Brain microvascular endothelial cell (primary cell): ENCODE measurements at regions not wholly inside any gene's neighbourhood (a gene's known extent, or its start where the extent isn't known, plus 50 kb on each side); places are given as distances from the start of the nearest gene placed in this dataset.

Experiments
- DNase-seq: peaks from one replicate; pipeline ENCODE4 v3.0.0-alpha.2; 2020
- H3K27ac ChIP-seq: fragments of 250-450 bp; sonication (Bioruptor Pico); 2 replicates; pipeline ENCODE4 v1.5.1; 2020; ENCODE audit warnings: mild to moderate bottlenecking, moderate library complexity
- H3K27me3 ChIP-seq: fragments of 250-450 bp; sonication (Bioruptor Pico); replicated peaks from 2 replicates; pipeline ENCODE4 v1.5.1; 2020; ENCODE audit warnings: mild to moderate bottlenecking
- H3K36me3 ChIP-seq: fragments of 250-450 bp; sonication (Bioruptor Pico); replicated peaks from 2 replicates; pipeline ENCODE4 v1.5.1; 2020; ENCODE audit warnings: mild to moderate bottlenecking
- H3K4me3 ChIP-seq: 2 replicates; pipeline ENCODE4 v1.5.1; 2011; ENCODE audit warnings: low read depth, mild to moderate bottlenecking, control low read depth, low read length, moderate library complexity
- in situ Hi-C: cut with HindIII; loops from 2 replicates; pipeline ENCODE4 v1.10.0; 2017; ENCODE audit warnings: low sequenced_read_pairs, low pct_ligation_motif_present
- TF ChIP-seq, protein P1 (sequence below): IDR thresholded peaks from 2 replicates; pipeline ENCODE4 v1.5.1; 2011; ENCODE audit warnings: low read depth, mild to moderate bottlenecking, moderate library complexity, low read length, control low read depth, inconsistent platforms; ENCODE audit errors: missing control alignments

DNA sequence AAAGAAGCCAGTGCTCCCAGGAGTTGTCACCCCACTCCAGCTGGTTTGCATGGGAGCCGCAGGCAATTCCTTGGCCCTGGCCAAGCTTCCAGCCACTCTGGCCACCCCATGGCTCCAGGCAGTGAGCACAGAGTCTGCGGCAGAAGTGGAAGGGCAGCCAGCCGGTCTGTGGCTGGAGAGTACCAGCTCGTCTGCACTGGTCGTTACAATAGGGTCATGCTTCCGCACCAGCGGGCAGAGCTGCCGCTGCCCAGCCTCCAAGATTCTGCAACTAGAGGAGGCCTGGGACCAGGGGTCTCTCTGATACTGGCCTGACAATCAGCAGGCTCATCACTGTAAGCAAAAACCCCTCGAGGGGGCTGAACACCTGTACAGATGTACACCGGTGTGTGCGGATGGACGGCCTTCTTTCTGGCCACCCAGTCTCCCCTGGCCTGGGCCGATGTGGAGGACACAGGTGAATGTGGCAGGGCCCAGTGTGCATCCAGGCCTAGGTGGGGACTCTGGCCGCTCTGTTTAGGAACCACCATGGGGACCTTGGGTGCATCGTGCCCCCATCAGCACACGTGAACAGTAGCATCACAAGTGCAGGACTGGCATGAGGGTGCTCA, 51.9 kb upstream of the ODC1 start:
- H3K36me3 ChIP-seq, result no peaks in the 10 kb centered on the region
- H3K4me3 ChIP-seq, result no peak overlapping the region
- peaks cover 3% of the 10 kb centered on the region for H3K27me3 ChIP-seq
- in situ Hi-C loops, result no loop called here
- TF ChIP-seq, protein P1, sequence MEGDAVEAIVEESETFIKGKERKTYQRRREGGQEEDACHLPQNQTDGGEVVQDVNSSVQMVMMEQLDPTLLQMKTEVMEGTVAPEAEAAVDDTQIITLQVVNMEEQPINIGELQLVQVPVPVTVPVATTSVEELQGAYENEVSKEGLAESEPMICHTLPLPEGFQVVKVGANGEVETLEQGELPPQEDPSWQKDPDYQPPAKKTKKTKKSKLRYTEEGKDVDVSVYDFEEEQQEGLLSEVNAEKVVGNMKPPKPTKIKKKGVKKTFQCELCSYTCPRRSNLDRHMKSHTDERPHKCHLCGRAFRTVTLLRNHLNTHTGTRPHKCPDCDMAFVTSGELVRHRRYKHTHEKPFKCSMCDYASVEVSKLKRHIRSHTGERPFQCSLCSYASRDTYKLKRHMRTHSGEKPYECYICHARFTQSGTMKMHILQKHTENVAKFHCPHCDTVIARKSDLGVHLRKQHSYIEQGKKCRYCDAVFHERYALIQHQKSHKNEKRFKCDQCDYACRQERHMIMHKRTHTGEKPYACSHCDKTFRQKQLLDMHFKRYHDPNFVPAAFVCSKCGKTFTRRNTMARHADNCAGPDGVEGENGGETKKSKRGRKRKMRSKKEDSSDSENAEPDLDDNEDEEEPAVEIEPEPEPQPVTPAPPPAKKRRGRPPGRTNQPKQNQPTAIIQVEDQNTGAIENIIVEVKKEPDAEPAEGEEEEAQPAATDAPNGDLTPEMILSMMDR, result no peak
- DNase-seq, result no peak
- no peak overlapping the region for H3K27ac ChIP-seq

DNA sequence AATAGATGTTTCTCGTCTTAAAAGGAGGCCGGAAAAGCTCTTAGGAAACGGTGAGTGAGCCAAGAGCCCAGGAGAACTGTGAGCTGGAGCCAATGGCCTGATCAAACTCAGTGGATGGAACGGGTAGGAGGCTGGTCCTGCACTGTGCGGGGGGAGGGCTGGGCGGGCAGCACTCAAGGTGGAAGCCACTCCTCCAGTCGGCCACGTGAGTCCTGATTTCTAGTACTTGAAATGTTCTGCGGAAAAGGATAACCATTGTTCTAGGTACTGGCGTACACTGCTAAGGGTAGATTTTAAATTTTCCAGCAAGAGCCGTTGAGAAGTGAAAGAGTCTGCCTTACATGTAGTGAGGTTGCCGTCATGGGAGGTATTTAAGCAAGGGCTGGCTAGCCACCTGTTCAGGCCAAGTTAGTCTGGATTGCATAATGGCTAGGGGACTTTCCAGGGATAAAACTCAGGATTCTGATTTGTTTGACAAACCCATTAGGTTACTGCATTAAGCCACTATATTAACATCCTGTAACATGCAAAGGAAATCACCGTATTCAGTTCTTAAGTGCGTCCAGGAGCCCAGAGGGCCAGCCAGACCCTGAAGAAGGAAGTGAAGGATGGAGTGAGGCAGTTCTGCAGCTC, 51.3 kb upstream of the ODC1 start:
- TF ChIP-seq, protein P1, result no peak
- Histone ChIP-seq H3K27me3 (peaks cover 3% of the 10 kb centered on the region), H3K4me3 (no peak overlapping the region), H3K27ac (no peak overlapping the region), H3K36me3 (no peaks in the 10 kb centered on the region)
- DNase-seq, result no peak
- in situ Hi-C loops, result no loop called here

DNA sequence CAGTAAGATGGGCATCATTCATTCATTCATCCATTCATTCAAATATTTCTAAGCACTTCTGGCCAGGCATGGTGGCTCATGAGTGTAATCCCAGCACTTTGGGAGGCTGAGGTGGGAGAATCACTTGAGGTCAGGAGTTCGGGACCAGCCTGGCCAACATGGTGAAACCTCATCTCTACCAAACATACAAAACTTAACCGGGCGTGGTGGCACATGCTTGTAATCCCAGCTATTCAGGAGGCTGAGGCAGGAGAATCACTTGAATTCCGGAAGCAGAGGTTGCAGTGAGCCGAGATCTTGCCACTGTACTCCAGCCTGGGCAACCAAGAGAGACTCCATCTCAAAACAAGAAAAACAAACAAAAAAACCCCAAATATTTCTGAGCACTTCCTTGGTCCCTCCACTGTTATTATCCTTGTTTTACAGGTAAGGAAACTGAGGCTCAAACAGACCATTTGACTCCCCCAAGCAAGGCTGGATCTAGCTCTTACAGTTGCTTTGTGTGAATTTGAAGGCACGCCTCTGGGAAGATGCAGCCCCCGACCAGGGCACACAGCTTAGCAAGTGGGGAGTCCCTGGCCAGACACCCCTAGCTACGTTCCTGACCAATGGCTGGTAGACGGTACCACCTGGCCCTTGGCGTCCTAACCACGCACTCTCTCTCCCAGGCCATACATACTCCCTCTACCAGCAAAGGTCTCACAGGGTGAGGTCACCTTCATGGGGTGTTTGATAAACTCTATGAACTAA, 50.6 kb upstream of the ODC1 start:
- TF ChIP-seq, protein P1, result no peak
- no peak for DNase-seq
- Histone ChIP-seq H3K27me3 (peaks cover 3% of the 10 kb centered on the region), H3K4me3 (no peak overlapping the region), H3K27ac (no peak overlapping the region), H3K36me3 (no peaks in the 10 kb centered on the region)
- in situ Hi-C loops, result no loop called here
